ENCODE measurements at regions not wholly inside any gene's neighbourhood (a gene's known extent, or its start where the extent isn't known, plus 50 kb on each side); places are given as distances from the start of the nearest gene placed in this dataset.
"Not testable (repeated sequence)": the region's sequence is repeated elsewhere in the genome, so short reads cannot be mapped to it uniquely, and the experiment has no call there.

- Histone ChIP-seq H3K79me2 (ENCODE audit: control insufficient read depth, insufficient read depth, low read length) (no peaks in the 10 kb centered on the region), H3K27me3 (replicated peaks in 1 of 4; ENCODE audit: control extremely low read depth in 1 of 4, control insufficient read depth in 3 of 4, insufficient read depth in 4 of 4, low read length in 3 of 4) (no peaks in the 10 kb centered on the region), H3K4me2 (replicated peaks; ENCODE audit: low read depth, low read length, poor library complexity, severe bottlenecking) (no peak overlapping the region), H4K20me1 (ENCODE audit: control insufficient read depth, insufficient read depth, low read length, poor library complexity, severe bottlenecking) (no peaks in the 10 kb centered on the region), H2AFZ (ENCODE audit: insufficient read depth, low read depth, low read length, poor library complexity, severe bottlenecking) (no peak overlapping the region), H3K9me3 (ENCODE audit: control extremely low read depth in 1 of 3, control insufficient read depth in 2 of 3, insufficient read depth in 1 of 3, low read length in 2 of 3) (no peaks in the 10 kb centered on the region), H3K9ac (ENCODE audit: low read length) (no peak overlapping the region), H3K4me3 (ENCODE audit: control extremely low read depth in 1 of 5, extremely low read depth in 1 of 5, insufficient read depth in 1 of 5, low read depth in 2 of 5, low read length in 4 of 5) (no peak overlapping the region), H3K27ac (ENCODE audit: low read length in 2 of 2) (no peak overlapping the region), H3K4me1 (ENCODE audit: control insufficient read depth in 2 of 2, insufficient read depth in 2 of 2, low read length in 2 of 2) (no peaks in the 10 kb centered on the region), H3K36me3 (replicated peaks in 1 of 2; ENCODE audit: control extremely low read depth in 1 of 2, control insufficient read depth in 1 of 2, extremely low read depth in 1 of 2, insufficient read depth in 2 of 2, low read length in 1 of 2) (no peaks in the 10 kb centered on the region)
- DNase-seq, result no peak
- ChIA-PET POLR2A (no interaction called here), CTCF (no interaction called here)
- Mint-ChIP-seq H3K4me1 (peaks cover 5% of the 10 kb centered on the region), H3K27me3 (no peaks in the 10 kb centered on the region), H3K4me3 (no peak overlapping the region), H3K27ac (no peak overlapping the region), H3K9me3 (ENCODE audit: insufficient read depth) (no peaks in the 10 kb centered on the region)
- intact Hi-C loops (cut with micrococcal nuclease), result no loop called here
- TF ChIP-seq EZH2 (IDR thresholded peaks at IDR 0.05; ENCODE audit: borderline replicate concordance, insufficient read depth, low read depth, low read length, poor library complexity, severe bottlenecking) (no peak), CTCF (IDR thresholded peaks at IDR 0.05) (no peak)
- WGBS (ENCODE audit: insufficient coverage), result 99% methylated on average over 8 of the region's 8 CpGs
- no peak for ATAC-seq (ENCODE audit: low read depth)
These were observed 244.0 kb upstream of the MDGA2 start for GRCh38 chr14:47919334-47919846.

- no peaks in the 10 kb centered on the region for H3K27me3 ChIP-seq (replicated peaks in 1 of 4; ENCODE audit: control extremely low read depth in 1 of 4, control insufficient read depth in 3 of 4, insufficient read depth in 4 of 4, low read length in 3 of 4)
- no peaks in the 10 kb centered on the region for H4K20me1 ChIP-seq (ENCODE audit: control insufficient read depth, insufficient read depth, low read length, poor library complexity, severe bottlenecking)
- H3K79me2 ChIP-seq (ENCODE audit: control insufficient read depth, insufficient read depth, low read length), result no peaks in the 10 kb centered on the region
- no peaks in the 10 kb centered on the region for H3K9me3 ChIP-seq (ENCODE audit: control extremely low read depth in 1 of 3, control insufficient read depth in 2 of 3, insufficient read depth in 1 of 3, low read length in 2 of 3)
- no peak overlapping the region for H3K27ac ChIP-seq (ENCODE audit: low read length in 2 of 2)
- no peak overlapping the region for H2AFZ ChIP-seq (ENCODE audit: insufficient read depth, low read depth, low read length, poor library complexity, severe bottlenecking)
- no peak for TF ChIP-seq EZH2 (IDR thresholded peaks at IDR 0.05; ENCODE audit: borderline replicate concordance, insufficient read depth, low read depth, low read length, poor library complexity, severe bottlenecking)
- peak; percentile 68 for TF ChIP-seq CTCF (IDR thresholded peaks at IDR 0.05)
- Mint-ChIP-seq H3K4me3 (no peak overlapping the region), H3K27ac (no peak overlapping the region), H3K27me3 (no peaks in the 10 kb centered on the region), H3K4me1 (peaks cover 5% of the 10 kb centered on the region), H3K9me3 (ENCODE audit: insufficient read depth) (no peaks in the 10 kb centered on the region)
- DNase-seq (peak; percentile 62), ATAC-seq (ENCODE audit: low read depth) (peak; percentile 39)
- 56% methylated on average over 2 of the region's 5 CpGs for WGBS (ENCODE audit: insufficient coverage)
- H3K9ac ChIP-seq (ENCODE audit: low read length), result no peak overlapping the region
- ChIA-PET CTCF (interaction anchor here (0.6 to 3.6 kb wide), 11 partner anchors 9 to 1580 kb away, joined by 3 to 23 read pairs (median 4); no protein-coding TSS in a partner anchor), POLR2A (no interaction called here)
- no peak overlapping the region for H3K4me3 ChIP-seq (ENCODE audit: control extremely low read depth in 1 of 5, extremely low read depth in 1 of 5, insufficient read depth in 1 of 5, low read depth in 2 of 5, low read length in 4 of 5)
- no peak overlapping the region for H3K4me2 ChIP-seq (replicated peaks; ENCODE audit: low read depth, low read length, poor library complexity, severe bottlenecking)
- intact Hi-C loops (cut with micrococcal nuclease), result loop anchor here (1.0 kb wide), 1 partner anchor 481 kb away; no protein-coding TSS in a partner anchor
- no peaks in the 10 kb centered on the region for H3K4me1 ChIP-seq (ENCODE audit: control insufficient read depth in 2 of 2, insufficient read depth in 2 of 2, low read length in 2 of 2)
- no peaks in the 10 kb centered on the region for H3K36me3 ChIP-seq (replicated peaks in 1 of 2; ENCODE audit: control extremely low read depth in 1 of 2, control insufficient read depth in 1 of 2, extremely low read depth in 1 of 2, insufficient read depth in 2 of 2, low read length in 1 of 2)
These were observed 242.0 kb upstream of the MDGA2 start for GRCh38 chr14:47917344-47917954.

- ATAC-seq (ENCODE audit: low read depth); H3K27me3 ChIP-seq (replicated peaks in 1 of 4; ENCODE audit: control extremely low read depth in 1 of 4, control insufficient read depth in 3 of 4, insufficient read depth in 4 of 4, low read length in 3 of 4); H3K9ac ChIP-seq (ENCODE audit: low read length); H3K4me1 Mint-ChIP-seq; H3K36me3 ChIP-seq (replicated peaks in 1 of 2; ENCODE audit: control extremely low read depth in 1 of 2, control insufficient read depth in 1 of 2, extremely low read depth in 1 of 2, insufficient read depth in 2 of 2, low read length in 1 of 2); H3K79me2 ChIP-seq (ENCODE audit: control insufficient read depth, insufficient read depth, low read length); H3K27me3 Mint-ChIP-seq; H3K4me3 ChIP-seq (ENCODE audit: control extremely low read depth in 1 of 5, extremely low read depth in 1 of 5, insufficient read depth in 1 of 5, low read depth in 2 of 5, low read length in 4 of 5); H3K27ac ChIP-seq (ENCODE audit: low read length in 2 of 2); H3K27ac Mint-ChIP-seq; H4K20me1 ChIP-seq (ENCODE audit: control insufficient read depth, insufficient read depth, low read length, poor library complexity, severe bottlenecking); CTCF ChIA-PET; H3K4me3 Mint-ChIP-seq; H3K9me3 Mint-ChIP-seq (ENCODE audit: insufficient read depth); H3K4me2 ChIP-seq (replicated peaks; ENCODE audit: low read depth, low read length, poor library complexity, severe bottlenecking); H3K4me1 ChIP-seq (ENCODE audit: control insufficient read depth in 2 of 2, insufficient read depth in 2 of 2, low read length in 2 of 2); H2AFZ ChIP-seq (ENCODE audit: insufficient read depth, low read depth, low read length, poor library complexity, severe bottlenecking); POLR2A ChIA-PET; DNase-seq; H3K9me3 ChIP-seq (ENCODE audit: control extremely low read depth in 1 of 3, control insufficient read depth in 2 of 3, insufficient read depth in 1 of 3, low read length in 2 of 3); intact Hi-C loops (cut with micrococcal nuclease): not testable (repeated sequence)
- WGBS (ENCODE audit: insufficient coverage), result no CpG with 5 or more reads among the region's 25 CpGs
These were observed 225.7 kb upstream of the MDGA2 start for GRCh38 chr14:47901141-47901540.
